ENCODE measurements at regions not wholly inside any gene's neighbourhood (a gene's known extent, or its start where the extent isn't known, plus 50 kb on each side); places are given as distances from the start of the nearest gene placed in this dataset.

DNA sequence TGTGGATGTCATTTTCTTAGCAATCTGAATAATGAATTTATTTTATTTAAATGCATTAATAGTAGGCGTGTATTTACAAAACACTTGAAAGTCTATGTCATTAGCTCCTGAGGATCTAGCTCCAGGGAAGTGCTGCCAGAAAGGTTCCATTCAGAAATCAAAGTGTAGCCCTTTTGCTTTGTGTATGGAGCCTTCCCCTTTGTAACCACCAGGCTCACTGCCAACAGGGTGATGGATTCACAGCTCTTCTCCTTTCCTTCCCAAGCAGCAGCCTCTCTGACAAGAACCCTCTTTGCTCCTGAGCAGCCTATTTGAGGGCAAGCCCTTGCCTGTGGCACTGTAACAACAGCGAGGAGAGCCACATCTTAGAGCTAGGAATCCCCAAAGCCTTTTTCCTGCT, 286.0 kb upstream of the RASGEF1B start:
- Histone ChIP-seq H3K27ac (no peak overlapping the region), H3K79me2 (ENCODE audit: low read depth) (no peaks in the 10 kb centered on the region), H3K36me3 (no peaks in the 10 kb centered on the region), H3K4me2 (no peak overlapping the region), H3K4me3 (no peak overlapping the region), H2AFZ (replicated peaks) (peak overlapping the region; percentile 23), H4K20me1 (ENCODE audit: low read depth) (no peaks in the 10 kb centered on the region), H3K9ac (no peak overlapping the region), H3K4me1 (peaks cover 3% of the 10 kb centered on the region), H3K9me3 (ENCODE audit: low read depth) (no peaks in the 10 kb centered on the region), H3F3A (ENCODE audit: low read depth) (no peaks in the 10 kb centered on the region), H3K27me3 (no peaks in the 10 kb centered on the region)
- no peak for TF ChIP-seq EZH2 (IDR thresholded peaks at IDR 0.05)
- no peak for TF ChIP-seq CTCF (IDR thresholded peaks at IDR 0.05)
- TF ChIP-seq EZH2phosphoT487 (IDR thresholded peaks at IDR 0.05): no peak
- Mint-ChIP-seq H3K27ac (no peak overlapping the region), H3K36me3 (no peaks in the 10 kb centered on the region), H3K27me3 (ENCODE audit: insufficient read depth, low read depth) (peaks cover 5% of the 10 kb centered on the region), H3K9me3 (no peaks in the 10 kb centered on the region), H3K4me3 (no peak overlapping the region), H3K4me1 (no peaks in the 10 kb centered on the region)
- peak; percentile 11 for DNase-seq (ENCODE audit: low spot score)

- peaks cover 3% of the 10 kb centered on the region for H3K27me3 Mint-ChIP-seq (ENCODE audit: insufficient read depth, low read depth)
- no peak overlapping the region for H3K4me3 ChIP-seq
- no peaks in the 10 kb centered on the region for H3K79me2 ChIP-seq (ENCODE audit: low read depth)
- no peak for TF ChIP-seq EZH2 (IDR thresholded peaks at IDR 0.05)
- TF ChIP-seq EZH2phosphoT487 (IDR thresholded peaks at IDR 0.05): no peak
- TF ChIP-seq CTCF (IDR thresholded peaks at IDR 0.05): no peak
- H2AFZ ChIP-seq (replicated peaks): no peak overlapping the region
- H3K4me2 ChIP-seq: no peak overlapping the region
- DNase-seq (ENCODE audit: low spot score): no peak
- H3K9me3 Mint-ChIP-seq: no peaks in the 10 kb centered on the region
- H3K36me3 Mint-ChIP-seq: no peaks in the 10 kb centered on the region
- peaks cover 3% of the 10 kb centered on the region for H3K4me1 ChIP-seq
- no peaks in the 10 kb centered on the region for H4K20me1 ChIP-seq (ENCODE audit: low read depth)
- H3K4me1 Mint-ChIP-seq: no peaks in the 10 kb centered on the region
- H3K27me3 ChIP-seq: no peaks in the 10 kb centered on the region
- H3K9ac ChIP-seq: no peak overlapping the region
- H3K4me3 Mint-ChIP-seq: no peak overlapping the region
- H3F3A ChIP-seq (ENCODE audit: low read depth): no peaks in the 10 kb centered on the region
- no peak overlapping the region for H3K27ac Mint-ChIP-seq
- H3K9me3 ChIP-seq (ENCODE audit: low read depth): no peaks in the 10 kb centered on the region
- no peak overlapping the region for H3K27ac ChIP-seq
- H3K36me3 ChIP-seq: no peaks in the 10 kb centered on the region
These were observed 285.3 kb upstream of the RASGEF1B start for GRCh38 chr4:81756973-81757372.

- Histone ChIP-seq H3K9me3 (ENCODE audit: low read depth) (no peaks in the 10 kb centered on the region), H3K9ac (no peak overlapping the region), H3K27ac (no peak overlapping the region), H2AFZ (replicated peaks) (no peak overlapping the region), H3K27me3 (no peaks in the 10 kb centered on the region), H3K4me1 (peaks cover 3% of the 10 kb centered on the region), H3K4me2 (no peak overlapping the region), H3K4me3 (no peak overlapping the region), H4K20me1 (ENCODE audit: low read depth) (no peaks in the 10 kb centered on the region), H3K79me2 (ENCODE audit: low read depth) (no peaks in the 10 kb centered on the region), H3F3A (ENCODE audit: low read depth) (no peaks in the 10 kb centered on the region), H3K36me3 (no peaks in the 10 kb centered on the region)
- Mint-ChIP-seq H3K4me1 (no peaks in the 10 kb centered on the region), H3K9me3 (no peaks in the 10 kb centered on the region), H3K4me3 (no peak overlapping the region), H3K27me3 (ENCODE audit: insufficient read depth, low read depth) (peaks cover 3% of the 10 kb centered on the region), H3K27ac (no peak overlapping the region), H3K36me3 (no peaks in the 10 kb centered on the region)
- TF ChIP-seq EZH2phosphoT487 (IDR thresholded peaks at IDR 0.05) (no peak), CTCF (IDR thresholded peaks at IDR 0.05) (no peak), EZH2 (IDR thresholded peaks at IDR 0.05) (no peak)
- no peak for DNase-seq (ENCODE audit: low spot score)
These were observed 284.3 kb upstream of the RASGEF1B start for GRCh38 chr4:81756042-81756441.

Data from neural progenitor cell (in vitro differentiated cells).